SK-N-SH (cell line): ENCODE measurements at regions not wholly inside any gene's neighbourhood (a gene's known extent, or its start where the extent isn't known, plus 50 kb on each side); places are given as distances from the start of the nearest gene placed in this dataset.

Experiments
- CTCF ChIA-PET: fragments of 300-600, 350-600 bp; formaldehyde crosslinking; extraction: SDS; loops from one replicate; lab custom pipeline; 2021; lab: Yijun Ruan, JAX
- POLR2A ChIA-PET: fragments of 350-600 bp; sonication (Branson Sonifier 250); formaldehyde crosslinking; extraction: SDS; loops from one replicate; lab custom pipeline; 2020; ENCODE audit warnings: antibody characterized with exemption, inconsistent platforms; lab: Yijun Ruan, JAX
- DNase-seq: peaks from one replicate; pipeline ENCODE4 v3.0.0; 2012
- H2AFZ ChIP-seq: fragments of 200-600 bp; sonication (generic); 2 replicates; pipeline ENCODE4 v1.8.1; 2016; ENCODE audit warnings: antibody characterized with exemption, mild to moderate bottlenecking, low read depth
- H3F3A ChIP-seq: fragments of 200-600 bp; sonication (generic); replicated peaks from 2 replicates; pipeline ENCODE3; 2016; ENCODE audit warnings: antibody characterized with exemption, mild to moderate bottlenecking; ENCODE audit not compliant: insufficient read depth
- H3K27ac ChIP-seq, 2 experiments: fragments of 200-500 bp in 1 of 2; fragments of 200-600 bp in 1 of 2; sonication (Bioruptor generic) in 1 of 2; sonication (generic), shearing (Covaris generic) in 1 of 2; 2 replicates each; pipeline versions ENCODE4 v1.5.1 to v1.6.1; 2014 to 2016; ENCODE audit warnings: low read depth in 2 of 2, inconsistent platforms in 1 of 2, low read length in 1 of 2, mild to moderate bottlenecking in 1 of 2, mixed read lengths in 1 of 2
- H3K27me3 ChIP-seq: fragments of 200-600 bp; sonication (generic), shearing (Covaris generic); 2 replicates; pipeline ENCODE4 v1.6.1; 2016; ENCODE audit warnings: mixed run types; ENCODE audit not compliant: insufficient read depth
- H3K36me3 ChIP-seq, 2 experiments: fragments of 200-500 bp in 1 of 2; fragments of 200-600 bp in 1 of 2; sonication (Bioruptor generic) in 1 of 2; sonication (generic) in 1 of 2; replicated peaks in 1 of 2; 2 replicates each; pipeline versions ENCODE3 to v1.5.1; 2014 to 2016; ENCODE audit warnings: low read length in 1 of 2, mild to moderate bottlenecking in 1 of 2; ENCODE audit not compliant: insufficient read depth in 2 of 2, control insufficient read depth in 1 of 2
- H3K4me1 ChIP-seq, 2 experiments: fragments of 200-500 bp in 1 of 2; fragments of 200-600 bp in 1 of 2; sonication (Bioruptor generic) in 1 of 2; sonication (generic), shearing (Covaris generic) in 1 of 2; 2 replicates each; pipeline versions ENCODE4 v1.5.1 to v1.6.1; 2014 to 2016; ENCODE audit warnings: low read depth in 1 of 2, low read length in 1 of 2, mixed run types in 1 of 2; ENCODE audit not compliant: insufficient read depth in 2 of 2, control insufficient read depth in 1 of 2
- H3K4me2 ChIP-seq: fragments of 200-600 bp; sonication (generic), shearing (Covaris generic); 2 replicates; pipeline ENCODE4 v1.6.1; 2017; ENCODE audit warnings: mixed run types
- H3K4me3 ChIP-seq, 2 experiments: fragments of 200-500 bp in 1 of 2; fragments of 200-600 bp in 1 of 2; sonication (Bioruptor generic) in 1 of 2; sonication (generic), shearing (Covaris generic) in 1 of 2; 2 replicates each; pipeline versions ENCODE4 v1.5.1 to v1.8.1; 2014 to 2016; ENCODE audit warnings: low read depth in 2 of 2, inconsistent platforms in 1 of 2, low read length in 1 of 2, mild to moderate bottlenecking in 1 of 2, mixed read lengths in 1 of 2, moderate library complexity in 1 of 2
- H3K79me2 ChIP-seq: fragments of 200-600 bp; sonication (generic); 2 replicates; pipeline ENCODE4 v1.8.1; 2017; ENCODE audit warnings: mild to moderate bottlenecking; ENCODE audit not compliant: insufficient read depth
- H3K9ac ChIP-seq: fragments of 200-600 bp; sonication (generic); 2 replicates; pipeline ENCODE4 v1.6.1; 2017; ENCODE audit warnings: mixed run types
- H3K9me2 ChIP-seq: fragments of 200-600 bp; sonication (generic); 2 replicates; pipeline ENCODE4 v1.6.1; 2017; ENCODE audit warnings: mixed run types
- H3K9me3 ChIP-seq: fragments of 200-600 bp; sonication (generic); 2 replicates; pipeline ENCODE4 v1.6.1; 2017; ENCODE audit warnings: mixed run types, mild to moderate bottlenecking, moderate library complexity
- H4K20me1 ChIP-seq: fragments of 200-600 bp; sonication (generic); 2 replicates; pipeline ENCODE4 v1.6.1; 2017; ENCODE audit warnings: mild to moderate bottlenecking, mixed run types; ENCODE audit not compliant: insufficient read depth
- CTCF ChIP-seq: fragments of 200-600 bp; sonication (generic); IDR thresholded peaks from 2 replicates; pipeline ENCODE4 v1.6.1; 2017; ENCODE audit warnings: antibody characterized with exemption, mild to moderate bottlenecking, moderate library complexity
- ELF1 ChIP-seq: IDR thresholded peaks from 2 replicates; pipeline ENCODE4 v1.4.0; 2012
- EZH2phosphoT487 ChIP-seq: fragments of 200-600 bp; sonication (generic); IDR thresholded peaks from 2 replicates; pipeline ENCODE4 v1.6.1; 2017; ENCODE audit warnings: low read depth, mixed run types, mild to moderate bottlenecking, antibody characterized with exemption, moderate library complexity, borderline replicate concordance
- FOSL2 ChIP-seq: IDR thresholded peaks from 2 replicates; pipeline ENCODE4 v1.4.0; 2012; ENCODE audit warnings: low read depth, mild to moderate bottlenecking, moderate library complexity, borderline replicate concordance
- FOXJ3 ChIP-seq: sonication (generic); formaldehyde crosslinking; IDR thresholded peaks from 2 replicates; pipeline ENCODE4 v1.5.1; 2020; ENCODE audit warnings: mild to moderate bottlenecking, missing genetic modification reagents
- GABPA ChIP-seq: IDR thresholded peaks from 2 replicates; pipeline ENCODE4 v1.4.0; 2012; ENCODE audit warnings: low read depth, mild to moderate bottlenecking
- JUND ChIP-seq: IDR thresholded peaks from 2 replicates; pipeline ENCODE4 v1.4.0; 2012
- MEF2A ChIP-seq: IDR thresholded peaks from 2 replicates; pipeline ENCODE4 v1.4.0; 2012; ENCODE audit warnings: low read depth, borderline replicate concordance
- NRF1 ChIP-seq: IDR thresholded peaks from 2 replicates; pipeline ENCODE4 v1.6.1; 2012; ENCODE audit warnings: low read depth, mild to moderate bottlenecking, low read length
- PBX3 ChIP-seq: IDR thresholded peaks from 2 replicates; pipeline ENCODE4; 2012
- RAD21 ChIP-seq: IDR thresholded peaks from 2 replicates; pipeline ENCODE4 v1.6.1; 2012; ENCODE audit warnings: mild to moderate bottlenecking, low read length
- RFX5 ChIP-seq: IDR thresholded peaks from 2 replicates; pipeline ENCODE4 v1.6.1; 2012; ENCODE audit warnings: mild to moderate bottlenecking, improper control_type of control experiment, low read length
- RXRA ChIP-seq: IDR thresholded peaks from 2 replicates; pipeline ENCODE4 v1.4.0; 2012; ENCODE audit warnings: low read depth, mild to moderate bottlenecking, borderline replicate concordance
- SMC3 ChIP-seq: IDR thresholded peaks from 2 replicates; pipeline ENCODE4 v1.6.1; 2012; ENCODE audit warnings: low read depth, low read length, improper control_type of control experiment
- TEAD4 ChIP-seq: IDR thresholded peaks from 2 replicates; pipeline ENCODE4 v1.4.0; 2012; ENCODE audit warnings: mild to moderate bottlenecking, borderline replicate concordance; ENCODE audit not compliant: insufficient read depth
- USF2 ChIP-seq: fragments of 150-350 bp; IDR thresholded peaks from 2 replicates; pipeline ENCODE4 v1.6.1; 2017; ENCODE audit warnings: antibody characterized with exemption, low read length, low read depth, borderline replicate concordance
- ZBTB33 ChIP-seq: IDR thresholded peaks from 2 replicates; pipeline ENCODE4 v1.4.0; 2012; ENCODE audit warnings: low read depth, borderline replicate concordance
- TF ChIP-seq, protein P1 (sequence below): IDR thresholded peaks from 2 replicates; pipeline ENCODE4 v1.4.0; 2012; ENCODE audit warnings: low read depth

DNA sequence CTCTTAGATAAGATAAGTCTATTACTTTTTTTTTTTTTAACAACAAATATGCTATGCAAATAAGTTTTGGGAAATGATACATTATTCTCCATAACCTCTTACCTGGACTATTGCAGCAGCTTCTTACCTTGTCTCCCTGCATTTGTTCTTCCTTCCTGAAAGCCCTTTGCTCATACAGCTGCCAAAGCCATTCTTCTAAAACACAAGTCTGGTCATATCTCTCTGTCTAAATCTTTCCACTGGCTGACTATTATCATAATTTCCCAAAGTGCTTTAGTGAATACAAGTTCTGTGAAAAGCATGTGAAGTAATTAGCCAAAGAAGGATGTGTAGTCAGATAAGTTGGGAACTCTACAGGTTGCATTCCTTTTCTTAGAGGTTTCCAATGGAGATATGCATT lies 115.4 kb upstream of the CNTLN start:
- Histone ChIP-seq H2AFZ (no peak overlapping the region), H3K79me2 (no peaks in the 10 kb centered on the region), H3K4me1 (peaks cover 0 to 2% of the 10 kb centered on the region in 2 experiments; a peak in 1 of 4 replicates), H3K36me3 (no peaks in the 10 kb centered on the region), H3K9me3 (no peaks in the 10 kb centered on the region), H4K20me1 (no peaks in the 10 kb centered on the region), H3K4me3 (no peak overlapping the region), H3K4me2 (no peak overlapping the region), H3K9me2 (no peaks in the 10 kb centered on the region), H3K9ac (no peak overlapping the region), H3F3A (no peaks in the 10 kb centered on the region), H3K27me3 (no peaks in the 10 kb centered on the region), H3K27ac (no peak overlapping the region)
- no peak for DNase-seq
- TF ChIP-seq MEF2A (no peak), GABPA (no peak), CTCF (no peak), PBX3 (no peak), FOSL2 (no peak), ELF1 (no peak), USF2 (no peak), RFX5 (no peak), ZBTB33 (no peak), RAD21 (no peak), EZH2phosphoT487 (no peak), RXRA (no peak), JUND (no peak), SMC3 (no peak), FOXJ3 (CRISPR knock-in tag) (no peak), NRF1 (no peak), TEAD4 (no peak)
- TF ChIP-seq, protein P1, sequence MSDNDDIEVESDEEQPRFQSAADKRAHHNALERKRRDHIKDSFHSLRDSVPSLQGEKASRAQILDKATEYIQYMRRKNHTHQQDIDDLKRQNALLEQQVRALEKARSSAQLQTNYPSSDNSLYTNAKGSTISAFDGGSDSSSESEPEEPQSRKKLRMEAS = no peak
- ChIA-PET CTCF (no interaction called here), POLR2A (no interaction called here)
